ENCODE measurements at regions not wholly inside any gene's neighbourhood (a gene's known extent, or its start where the extent isn't known, plus 50 kb on each side); places are given as distances from the start of the nearest gene placed in this dataset.
A peak's percentile ranks its signal among the peaks of the same experiment; 100 is the strongest.
"Not testable (repeated sequence)": the region's sequence is repeated elsewhere in the genome, so short reads cannot be mapped to it uniquely, and the experiment has no call there.

GRCh38 chr6:14509120-14509519 is 391.5 kb downstream of the CD83 start:
- no peak for ATAC-seq

DNA sequence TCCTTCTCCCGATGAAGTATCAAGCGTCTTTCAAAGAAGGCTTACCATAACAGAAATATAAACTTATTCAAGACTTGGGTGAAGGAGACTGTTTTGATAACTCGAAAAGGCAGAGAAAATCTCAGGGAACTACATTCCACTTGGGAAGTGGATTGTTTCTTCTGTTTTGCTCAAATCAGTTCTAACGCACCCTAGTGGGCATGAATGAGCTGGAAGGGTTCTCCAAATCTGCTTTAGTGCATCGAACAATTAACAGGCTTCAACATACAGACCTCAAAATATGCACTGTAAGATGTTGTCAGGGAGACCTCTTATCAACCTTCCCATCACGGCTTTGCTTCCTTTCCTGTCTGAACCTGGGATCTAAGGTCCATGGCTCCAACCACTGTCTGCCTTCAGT is 392.5 kb downstream of the CD83 start:
- peak; percentile 47 for ATAC-seq
- DNase-seq (ENCODE audit: low spot score) = no peak

More at GRCh38 chr6:14509120-14509519, 391.5 kb downstream of the CD83 start:
- no peak for DNase-seq (ENCODE audit: low spot score)

- ATAC-seq (no peak), DNase-seq (ENCODE audit: low spot score) (no peak)
Observed at GRCh38 chr6:14511061-14511586, 393.6 kb downstream of the CD83 start.

DNA sequence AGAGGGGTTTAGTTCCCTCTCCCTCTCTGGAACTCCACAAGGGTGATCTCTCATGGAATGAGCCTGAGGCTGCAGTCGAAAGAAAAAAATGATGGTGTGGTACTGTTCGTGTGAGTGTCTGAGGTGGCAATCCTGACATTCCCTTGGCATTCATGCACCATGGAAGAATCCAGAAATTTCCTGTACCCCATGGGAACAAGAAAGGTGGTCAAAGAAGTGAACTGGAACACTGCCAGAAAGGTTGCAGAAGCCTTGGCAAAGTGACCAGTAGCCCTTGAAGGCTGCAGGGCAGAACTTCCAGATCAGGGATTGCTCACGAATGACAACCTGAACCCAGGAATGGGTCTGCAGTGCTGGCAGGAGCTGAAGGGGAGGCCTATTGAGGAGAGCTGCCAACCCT is 394.7 kb downstream of the CD83 start:
- ATAC-seq = no peak
- DNase-seq (ENCODE audit: low spot score) = no peak

DNA sequence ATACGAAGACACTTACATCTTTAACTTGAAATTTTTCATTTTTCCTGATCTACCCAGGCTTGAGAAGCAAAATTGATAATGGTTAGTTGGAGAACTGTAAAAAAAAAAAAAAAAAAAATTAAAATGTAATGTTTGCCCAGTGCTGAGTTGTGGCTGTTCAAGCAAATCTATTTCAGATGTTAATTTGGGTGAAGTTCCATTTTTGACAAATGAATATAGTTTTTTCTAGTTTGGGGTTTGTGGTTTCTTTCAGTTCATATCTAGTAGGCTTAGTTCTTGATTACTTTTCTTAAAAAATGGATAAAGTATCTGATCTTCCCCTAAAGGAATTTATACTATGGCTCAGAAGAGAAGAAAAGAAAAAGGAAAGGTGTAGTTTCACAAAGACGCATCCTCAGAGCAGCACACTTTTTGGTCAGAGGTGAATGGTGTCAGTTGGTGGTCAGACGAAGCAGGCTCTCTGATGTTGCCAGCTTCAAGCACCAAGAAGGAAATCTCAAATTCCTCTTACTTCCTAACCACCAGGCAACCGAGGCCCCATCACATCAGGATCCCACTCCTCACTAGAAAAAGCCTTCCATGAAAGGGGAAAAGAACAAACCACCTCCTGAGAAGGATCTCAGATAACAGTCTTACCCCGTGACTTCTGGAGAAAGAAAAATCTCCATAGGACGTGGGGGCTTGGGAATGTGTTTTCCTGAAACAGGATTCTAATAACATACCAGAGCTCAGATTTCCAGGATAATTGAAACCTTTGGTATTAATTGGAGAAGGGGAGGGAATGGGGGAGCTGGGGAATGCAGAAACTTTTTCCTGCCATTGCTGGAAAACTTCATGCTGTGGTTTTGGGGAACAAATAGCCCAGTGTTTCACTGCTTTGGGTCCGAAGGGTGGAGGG is 396.2 kb downstream of the CD83 start:
- DNase-seq (ENCODE audit: low spot score) = no peak
- no peak for ATAC-seq

GRCh38 chr6:14516956-14517355 is 399.4 kb downstream of the CD83 start:
- ATAC-seq = no peak
- no peak for DNase-seq (ENCODE audit: low spot score)

DNA sequence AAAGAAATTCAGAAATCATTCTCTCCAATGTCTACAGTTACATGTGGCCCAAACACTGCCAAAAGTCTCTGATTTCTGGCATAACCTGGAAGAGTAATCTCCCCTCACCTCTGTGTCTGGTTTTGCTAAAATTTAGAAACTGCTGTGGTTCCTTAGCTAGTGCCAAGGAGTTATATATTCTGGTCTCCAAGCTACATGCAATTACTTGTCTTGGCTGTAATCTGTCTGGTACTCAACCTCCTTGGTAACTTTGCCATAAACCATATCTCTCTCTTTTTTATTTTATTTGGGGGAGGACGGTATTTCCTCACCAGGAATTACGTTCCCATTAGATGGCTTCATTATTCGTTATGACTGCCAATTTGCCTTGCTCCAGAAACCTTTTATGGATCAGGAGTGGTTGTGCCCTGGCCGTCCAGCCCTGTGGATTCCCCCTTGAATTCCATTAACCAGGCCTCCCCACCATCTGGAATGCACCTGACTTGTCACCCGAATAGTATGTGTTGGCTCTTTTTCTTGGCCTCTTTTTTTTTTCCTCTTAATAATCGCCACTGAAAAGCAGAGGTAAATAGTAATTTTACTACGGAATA is 400.0 kb downstream of the CD83 start:
- DNase-seq (ENCODE audit: low spot score) = no peak
- ATAC-seq = no peak

DNA sequence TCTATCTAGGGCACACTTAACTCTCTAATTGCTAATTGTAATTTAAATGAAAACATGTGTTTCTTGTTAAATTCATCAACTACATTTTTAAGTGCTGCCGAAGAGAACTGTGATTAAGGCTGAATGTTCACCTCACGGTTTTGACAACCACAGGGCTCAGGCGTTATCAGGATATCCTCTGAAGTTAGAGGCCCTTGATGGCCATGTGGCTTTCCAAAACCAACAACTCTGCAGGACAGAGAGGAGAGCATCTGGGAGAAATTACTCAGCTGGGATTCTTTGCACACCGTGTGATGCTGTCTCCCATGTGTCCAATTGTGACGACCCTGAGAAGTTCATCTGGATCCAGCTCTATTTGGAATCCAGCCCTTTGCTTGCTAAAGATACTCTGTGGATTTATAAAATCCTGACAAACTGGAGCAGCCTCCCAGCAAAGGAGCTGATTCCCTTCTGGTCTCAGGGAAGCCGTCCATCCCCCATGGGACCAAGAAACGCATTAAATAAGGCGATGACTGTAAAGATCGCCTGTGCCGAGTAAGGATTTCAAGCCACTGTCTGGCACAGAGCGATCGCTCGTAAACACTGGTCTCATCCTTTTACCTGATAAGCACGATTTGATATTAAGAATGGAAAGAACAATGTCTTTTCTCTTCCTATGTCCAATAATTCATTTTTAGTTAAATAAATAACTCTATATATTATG is 401.1 kb downstream of the CD83 start:
- ATAC-seq (no peak), DNase-seq (ENCODE audit: low spot score) (no peak)

GRCh38 chr6:14520029-14520428 is 402.5 kb downstream of the CD83 start:
- ATAC-seq (no peak), DNase-seq (ENCODE audit: low spot score) (no peak)

DNA sequence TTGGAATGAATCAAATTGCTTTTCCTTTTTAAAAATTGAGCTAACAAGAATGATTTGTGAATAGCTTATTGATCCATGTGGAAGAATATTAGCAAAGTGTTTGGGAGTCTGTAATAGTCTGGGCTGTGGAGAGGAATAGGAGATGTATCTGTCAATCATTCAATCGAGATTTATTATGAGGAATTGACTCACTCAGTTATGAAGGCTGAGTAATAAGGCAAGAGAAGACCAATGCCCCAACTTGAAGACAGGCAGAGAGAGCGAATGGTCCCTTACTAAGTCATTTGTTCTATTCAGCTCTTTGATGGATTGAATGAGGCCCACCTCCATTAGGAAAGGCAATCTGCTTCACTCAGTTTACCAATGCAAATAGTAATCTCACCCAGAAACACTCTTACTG is 403.0 kb downstream of the CD83 start:
- no peak for ATAC-seq
- DNase-seq (ENCODE audit: low spot score) = no peak

DNA sequence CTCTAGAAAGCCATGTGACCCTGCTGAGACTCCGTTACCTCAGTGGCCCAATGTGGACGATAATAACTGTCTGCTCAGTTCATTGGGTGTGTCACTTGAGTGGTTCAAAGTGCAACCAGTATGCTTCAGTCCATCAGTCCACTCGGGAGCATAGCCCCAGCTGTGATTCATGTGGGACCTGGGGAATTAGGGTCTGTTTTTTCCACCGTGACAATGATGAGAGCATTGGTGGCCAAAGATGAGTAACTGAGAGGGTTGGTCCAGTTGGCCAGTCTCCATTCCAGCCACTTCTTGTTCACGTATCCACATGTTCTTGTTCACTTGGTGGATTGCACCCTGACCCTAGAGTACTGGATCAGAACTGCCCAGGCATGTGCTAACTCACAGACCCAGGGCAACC is 403.6 kb downstream of the CD83 start:
- ATAC-seq = no peak
- DNase-seq (ENCODE audit: low spot score) = no peak

DNA sequence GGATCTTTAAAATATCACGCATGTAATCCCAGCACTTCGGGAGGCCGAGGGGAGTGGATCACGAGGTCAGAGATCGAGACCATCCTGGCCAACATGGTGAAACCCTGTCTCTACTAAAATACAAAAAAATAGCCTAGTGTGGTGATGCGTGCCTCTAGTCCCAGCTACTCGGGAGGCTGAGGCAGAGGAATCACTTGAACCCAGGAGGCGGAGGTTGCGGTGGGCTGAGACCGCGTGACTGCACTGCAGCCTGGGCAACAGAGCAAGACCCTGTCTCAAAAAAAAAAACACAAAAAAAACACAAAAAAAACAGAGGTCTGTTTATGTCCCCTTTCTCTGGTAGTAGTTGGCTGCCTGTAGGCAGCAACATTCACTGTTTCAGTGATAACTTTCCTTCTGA is 404.3 kb downstream of the CD83 start:
- ATAC-seq; DNase-seq (ENCODE audit: low spot score): not testable (repeated sequence)

GRCh38 chr6:14524319-14524718 is 406.7 kb downstream of the CD83 start:
- DNase-seq (ENCODE audit: low spot score) = no peak
- peak; percentile 10 for ATAC-seq

DNA sequence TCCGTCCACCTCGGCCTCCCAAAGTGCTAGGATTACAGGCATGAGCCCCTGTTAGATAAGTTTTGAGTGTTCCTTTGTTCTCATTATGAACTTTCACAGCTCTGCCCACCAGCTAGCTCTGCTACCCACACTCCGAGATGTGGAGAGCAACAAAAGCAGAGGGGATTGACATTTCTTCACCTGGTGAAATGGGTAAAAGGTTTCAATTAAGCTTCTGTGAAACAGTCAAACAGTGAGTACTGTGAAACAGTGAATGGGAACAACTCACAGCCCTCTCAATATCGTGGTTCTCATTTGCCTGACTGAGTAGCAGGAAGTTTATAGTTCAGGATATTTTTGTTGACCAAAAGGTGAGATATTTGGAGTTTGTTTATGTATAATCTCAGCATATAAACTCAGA is 412.8 kb downstream of the CD83 start:
- ATAC-seq (no peak), DNase-seq (ENCODE audit: low spot score) (no peak)

- no peak for DNase-seq (ENCODE audit: low spot score)
- no peak for ATAC-seq
Observed at GRCh38 chr6:14533446-14533845, 415.9 kb downstream of the CD83 start.

DNA sequence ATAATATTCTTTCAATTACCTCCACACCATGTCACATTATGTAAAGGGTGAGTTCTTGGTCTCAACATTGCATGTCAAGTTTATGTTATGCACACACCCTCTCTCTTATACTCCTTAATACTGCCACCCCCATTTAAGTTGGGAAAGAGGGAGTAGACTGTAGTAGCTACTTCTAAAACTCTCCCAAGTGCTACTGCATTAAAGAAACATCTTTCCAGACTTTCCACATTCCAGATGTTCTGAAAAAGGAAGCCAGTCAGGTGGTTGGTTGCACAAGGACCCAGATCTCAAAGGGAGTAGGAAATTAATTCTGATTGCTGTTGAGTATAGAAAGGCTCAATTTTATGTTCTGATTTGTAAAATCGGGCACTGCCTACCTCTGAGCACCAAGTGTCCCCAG is 419.5 kb downstream of the CD83 start:
- no peak for ATAC-seq
- no peak for DNase-seq (ENCODE audit: low spot score)

- ATAC-seq (peak; percentile 99), DNase-seq (ENCODE audit: low spot score) (peak; percentile 90)
Observed at GRCh38 chr6:14540276-14540675, 422.7 kb downstream of the CD83 start.

DNA sequence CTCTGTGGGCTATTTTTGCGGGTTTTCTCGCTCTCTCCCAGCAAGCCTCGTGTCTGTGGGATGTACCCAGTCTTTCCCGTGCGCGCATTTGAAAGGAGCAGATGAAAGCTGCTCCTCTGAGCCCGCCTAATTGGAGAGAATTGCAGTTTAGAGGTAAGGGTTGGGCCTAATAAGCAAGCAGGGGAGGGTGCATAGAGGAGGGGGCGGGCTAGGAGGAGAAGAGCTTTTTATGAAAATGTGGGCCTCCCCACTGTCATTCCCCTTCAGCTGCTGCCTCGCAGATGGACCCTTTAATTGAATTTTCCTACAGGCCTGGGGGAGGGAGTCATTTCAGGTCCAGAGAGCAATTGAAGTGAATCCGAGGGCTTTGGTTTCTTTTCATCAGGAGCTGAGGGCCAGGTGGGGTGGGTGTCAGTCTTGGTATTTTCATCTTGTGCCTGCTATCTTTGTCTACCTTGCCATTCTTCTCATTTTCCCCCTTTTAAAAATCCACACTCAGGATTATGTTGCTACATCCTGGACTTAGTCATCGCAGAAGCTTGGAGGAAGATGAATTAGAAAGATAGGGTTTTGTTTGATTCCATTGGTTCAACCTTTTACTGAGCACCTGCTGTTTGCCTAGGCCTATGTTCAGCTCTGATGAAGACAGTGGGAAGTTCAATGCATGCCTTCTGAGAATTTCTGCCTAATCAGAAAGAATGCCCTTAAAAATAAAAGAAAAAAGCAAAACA is 423.4 kb downstream of the CD83 start:
- ATAC-seq = no peak
- DNase-seq (ENCODE audit: low spot score) = no peak

- DNase-seq (ENCODE audit: low spot score) (no peak), ATAC-seq (no peak)
Observed at GRCh38 chr6:14542670-14543366, 425.2 kb downstream of the CD83 start.

DNA sequence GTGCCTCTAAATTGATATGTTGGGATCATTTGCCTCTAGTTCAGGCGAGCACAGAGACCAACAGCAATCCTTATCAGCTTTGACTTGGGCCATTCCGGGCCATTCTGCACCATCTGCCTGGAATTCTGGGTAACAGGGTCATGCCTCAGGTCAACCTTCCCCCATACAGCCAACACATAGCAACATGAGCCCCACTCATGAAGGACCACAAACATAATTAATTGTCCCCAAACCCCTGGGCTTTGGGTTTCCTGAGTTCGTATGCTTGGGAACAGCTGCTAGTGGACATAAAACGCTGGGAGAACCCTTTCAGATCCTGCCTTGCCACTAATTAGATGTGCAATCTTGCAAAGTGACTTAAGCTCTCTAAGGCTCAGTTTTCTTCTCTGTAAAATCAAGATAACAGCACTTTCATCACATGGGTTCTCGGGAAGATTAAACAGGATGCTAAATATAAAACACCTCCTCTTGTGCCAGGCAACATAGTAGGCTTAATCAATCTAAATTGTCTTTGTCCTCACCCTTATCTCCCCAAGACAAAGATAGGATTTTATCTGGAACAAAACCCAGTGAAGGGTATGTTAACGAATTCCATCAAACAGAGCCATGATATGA is 426.5 kb downstream of the CD83 start:
- ATAC-seq = no peak

More for the DNA sequence above, 426.5 kb downstream of the CD83 start:
- no peak for DNase-seq (ENCODE audit: low spot score)
